Neural cell (in vitro differentiated cells): ENCODE measurements at regions not wholly inside any gene's neighbourhood (a gene's known extent, or its start where the extent isn't known, plus 50 kb on each side); places are given as distances from the start of the nearest gene placed in this dataset.

Source experiments
- CTCF ChIP-seq: fragments of 450-650 bp; IDR thresholded peaks from 2 replicates; pipeline ENCODE4 v1.5.1; 2014; ENCODE audit warnings: antibody characterized with exemption, mild to moderate bottlenecking, moderate library complexity; ENCODE audit not compliant: poor library complexity, severe bottlenecking
- EP300 ChIP-seq: fragments of 450-650 bp; conservative IDR thresholded peaks from 2 replicates; pipeline ENCODE4 v1.6.1; 2014; ENCODE audit warnings: antibody characterized with exemption, mild to moderate bottlenecking, moderate library complexity; ENCODE audit not compliant: poor library complexity, severe bottlenecking

DNA sequence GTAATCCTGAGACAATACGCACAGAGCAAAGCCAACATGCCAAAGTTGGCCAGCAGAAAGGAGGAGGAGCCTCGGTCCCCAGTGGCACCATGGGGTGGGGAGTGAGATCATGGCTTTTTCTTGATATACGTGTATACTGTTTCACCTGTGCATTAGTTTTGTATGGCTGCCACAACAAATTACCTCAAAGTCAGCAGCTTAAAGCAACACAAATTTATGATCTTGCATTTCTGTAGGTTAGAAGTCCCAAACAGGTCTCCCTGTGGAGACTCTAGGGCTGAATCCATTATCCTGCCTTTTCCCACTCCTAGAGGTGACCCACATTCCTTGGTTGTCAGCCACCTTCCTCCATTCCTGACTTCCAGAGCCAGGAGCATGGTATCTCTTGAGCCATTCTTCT, 176.9 kb upstream of the NSMCE3 start:
- no peak for TF ChIP-seq CTCF
- TF ChIP-seq EP300 = no peak
